ENCODE measurements at regions not wholly inside any gene's neighbourhood (a gene's known extent, or its start where the extent isn't known, plus 50 kb on each side); places are given as distances from the start of the nearest gene placed in this dataset.
A peak's percentile ranks its signal among the peaks of the same experiment; 100 is the strongest.

DNA sequence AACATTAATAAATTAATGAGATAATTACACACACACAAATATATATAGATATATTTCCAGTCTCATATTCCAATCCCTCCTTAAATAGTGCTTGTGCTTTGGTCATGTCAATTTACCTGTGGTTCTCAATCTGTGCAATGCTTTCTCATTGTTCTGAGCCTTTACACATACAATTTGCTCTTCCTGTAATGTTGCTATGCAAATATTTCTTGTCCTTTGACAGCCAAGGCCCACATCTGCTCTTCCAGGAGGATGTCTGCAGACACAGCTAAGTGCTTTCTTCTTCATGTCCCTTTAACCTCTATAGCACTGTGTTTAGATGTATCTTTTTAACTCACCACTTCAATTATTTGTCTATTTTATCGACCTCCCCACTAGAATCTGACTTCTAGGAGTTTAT is 67.3 kb upstream of the RAPGEF2 start:
- no peak for DNase-seq (ENCODE audit: low read depth, low spot score)

GRCh38 chr4:159038536-159038935 is 64.3 kb upstream of the RAPGEF2 start:
- no peak for DNase-seq (ENCODE audit: low read depth, low spot score)

DNA sequence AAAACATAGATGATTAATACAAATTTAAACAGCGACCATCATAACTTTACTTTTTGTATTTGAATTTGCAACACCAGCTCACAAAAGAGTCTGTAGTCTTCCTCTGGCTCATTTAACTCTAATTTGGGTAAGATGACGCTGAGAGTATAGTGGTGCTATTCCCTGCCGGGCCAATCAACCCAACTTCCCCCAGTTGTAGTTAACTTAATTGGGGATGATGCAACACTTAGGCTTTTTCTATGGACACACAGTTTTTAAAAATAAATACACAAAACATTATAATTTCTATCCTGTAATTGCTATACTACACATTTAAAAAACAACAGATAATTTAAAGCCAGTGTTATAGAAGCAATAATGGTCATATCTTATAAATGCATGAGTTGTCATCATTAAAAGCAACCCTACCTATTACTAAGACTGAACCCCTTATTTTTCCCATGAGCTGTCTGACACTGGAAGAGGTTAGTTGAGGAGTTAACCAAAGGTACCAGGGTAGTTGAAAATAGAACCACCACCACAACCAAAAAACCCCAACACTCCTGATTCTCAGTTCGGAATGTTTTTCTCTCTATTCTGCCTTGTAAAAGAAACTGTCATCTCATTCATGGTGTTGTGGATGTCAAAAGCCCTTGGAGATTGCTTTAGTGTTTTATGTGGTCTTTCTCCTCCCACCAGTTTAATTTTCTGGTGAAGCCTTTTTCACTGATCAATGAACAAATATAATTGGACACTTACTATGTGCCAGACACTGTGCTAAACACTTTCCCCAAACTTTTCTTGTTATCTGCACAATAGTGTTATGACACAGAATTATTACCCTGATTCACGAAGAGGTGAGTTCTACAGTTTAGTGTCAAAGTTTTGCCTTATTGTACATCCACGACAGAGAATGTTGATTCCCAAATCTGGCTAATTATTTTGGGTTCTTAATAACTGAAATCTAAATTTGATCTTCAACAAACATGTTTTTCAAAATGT is 61.5 kb upstream of the RAPGEF2 start:
- DNase-seq (ENCODE audit: low read depth, low spot score): no peak

DNA sequence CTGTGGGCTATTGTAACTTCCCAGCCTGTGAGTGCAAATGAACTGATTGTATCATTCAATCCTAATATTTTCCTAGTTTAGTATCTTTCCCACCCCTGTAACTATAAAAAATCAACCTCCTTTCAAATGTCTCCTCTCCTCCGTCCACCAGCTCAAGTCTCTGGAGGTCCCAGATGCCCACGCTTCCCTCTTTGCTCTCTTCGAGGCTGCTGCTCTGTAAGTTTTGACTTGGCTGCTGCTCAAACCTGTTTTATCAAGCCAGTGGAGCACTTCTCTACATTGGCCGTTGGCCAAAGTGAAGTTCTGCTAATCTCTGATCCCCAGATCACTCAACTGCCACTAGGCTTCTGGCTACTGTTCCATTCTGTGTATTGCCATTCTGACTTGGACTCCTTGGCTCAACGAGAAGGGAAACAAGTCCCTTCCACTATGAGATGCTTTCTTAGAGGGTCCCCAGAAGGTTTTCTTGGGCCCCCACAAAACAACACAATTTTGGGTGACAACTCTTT is 60.7 kb upstream of the RAPGEF2 start:
- DNase-seq (ENCODE audit: low read depth, low spot score): no peak

GRCh38 chr4:159042868-159043267 is 60.0 kb upstream of the RAPGEF2 start:
- DNase-seq (ENCODE audit: low read depth, low spot score): no peak

DNA sequence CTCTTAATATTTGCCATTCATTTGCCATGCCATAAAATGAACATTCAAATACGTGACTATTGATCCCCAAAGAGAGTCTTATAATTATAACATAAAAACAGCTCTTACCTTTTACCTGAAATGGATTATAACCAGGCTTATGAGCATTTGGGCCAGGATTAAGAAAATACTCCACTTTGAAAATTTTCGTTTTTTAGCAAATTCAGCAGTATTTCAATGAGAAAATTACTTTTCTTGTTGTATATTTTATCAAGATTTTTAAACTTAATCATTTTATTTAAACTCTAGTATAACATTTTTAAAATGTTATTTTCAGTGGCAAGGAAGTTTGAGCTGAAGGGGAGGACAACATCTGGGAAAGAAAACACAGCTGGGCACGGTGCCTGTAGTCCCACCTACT is 59.0 kb upstream of the RAPGEF2 start:
- DNase-seq (ENCODE audit: low read depth, low spot score): no peak

GRCh38 chr4:159045321-159045720 is 57.6 kb upstream of the RAPGEF2 start:
- no peak for DNase-seq (ENCODE audit: low read depth, low spot score)

DNA sequence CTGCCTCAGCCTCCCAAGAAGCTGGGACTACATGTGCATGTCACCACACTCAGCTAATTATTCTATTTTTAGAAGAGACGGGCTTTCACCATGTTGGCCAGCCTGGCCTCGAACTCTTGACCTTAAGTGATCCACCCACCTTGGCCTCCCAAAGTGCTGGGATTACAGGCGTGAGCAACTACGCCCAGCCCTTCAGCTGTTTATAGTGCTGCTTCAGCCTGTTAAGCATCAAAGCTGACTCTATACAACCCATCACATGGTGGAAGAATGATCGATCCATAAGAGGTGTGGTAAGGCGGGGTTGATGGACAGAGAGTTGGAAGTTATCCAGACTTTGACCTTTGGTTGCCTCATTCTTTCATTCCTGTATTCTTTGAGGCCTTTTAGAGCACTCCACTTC is 56.2 kb upstream of the RAPGEF2 start:
- DNase-seq (ENCODE audit: low read depth, low spot score): no peak

GRCh38 chr4:159047478-159048165 is 55.3 kb upstream of the RAPGEF2 start:
- DNase-seq (ENCODE audit: low read depth, low spot score): peak; percentile 40

- peak; percentile 93 for DNase-seq (ENCODE audit: low read depth, low spot score)
These were observed 54.6 kb upstream of the RAPGEF2 start for GRCh38 chr4:159048166-159048886.

DNA sequence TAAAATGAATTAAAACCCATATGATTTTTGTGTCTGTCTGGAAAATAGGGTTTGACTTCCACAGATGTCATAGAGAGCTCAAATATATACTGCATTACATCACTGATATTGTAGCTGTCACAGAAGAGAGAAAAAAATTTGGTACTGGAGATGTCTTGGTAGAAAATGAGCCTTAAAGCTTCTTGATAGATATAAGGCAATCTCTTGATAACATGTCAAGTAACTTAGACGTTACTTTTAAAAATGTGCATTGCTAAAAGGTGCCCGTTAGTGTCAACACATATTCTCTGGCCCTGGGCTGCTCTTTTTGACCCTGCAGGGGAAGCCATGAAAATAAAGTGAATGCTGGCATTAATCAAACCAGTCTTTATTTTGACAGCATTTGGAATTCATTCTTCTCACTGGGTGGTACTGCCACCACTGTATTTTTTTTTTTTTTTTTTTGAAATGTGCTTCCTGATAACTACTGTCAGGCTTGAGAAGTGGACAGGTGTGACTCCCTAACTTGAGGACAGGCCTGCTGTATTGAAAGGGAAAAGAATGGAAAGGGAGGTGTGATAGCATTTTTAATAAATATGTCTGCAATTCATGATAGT is 53.0 kb upstream of the RAPGEF2 start:
- DNase-seq (ENCODE audit: low read depth, low spot score): no peak

DNA sequence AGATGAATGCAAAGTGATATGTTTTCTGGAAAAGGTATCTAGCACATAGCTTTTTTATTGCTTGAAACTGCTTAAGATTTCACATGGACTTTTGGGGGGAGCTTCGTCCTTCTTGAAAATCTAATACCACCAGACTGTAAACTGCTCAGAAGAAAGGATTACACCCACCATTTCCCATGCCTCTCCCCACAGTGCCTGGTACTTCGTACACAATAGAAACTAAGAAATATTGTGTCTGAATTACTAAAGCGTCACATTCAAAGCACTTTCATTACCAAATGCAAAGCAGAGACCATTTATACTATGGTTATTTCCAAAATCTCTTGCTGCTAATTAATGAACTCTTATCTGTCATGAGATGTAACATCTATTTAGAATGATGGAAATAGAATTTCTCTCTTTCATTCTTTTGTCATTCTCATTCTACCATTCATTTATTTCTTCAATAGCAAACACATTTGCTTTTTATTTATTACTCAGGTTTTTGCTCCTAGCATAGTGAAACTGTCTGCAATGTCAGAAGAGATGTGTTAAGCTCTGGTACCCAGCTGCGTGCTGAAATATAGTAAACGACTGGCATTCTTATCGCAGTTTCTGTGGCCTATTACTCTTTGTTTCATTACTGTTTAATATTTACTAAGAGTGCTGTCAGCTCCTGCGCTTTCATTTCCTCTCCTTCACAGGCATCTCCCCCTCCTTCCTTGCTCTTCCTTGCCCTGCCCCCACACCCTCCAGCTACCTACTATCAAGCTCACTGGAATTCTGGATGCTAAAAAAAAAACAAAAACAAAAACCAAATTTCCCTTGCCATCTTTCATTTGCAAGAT is 51.4 kb upstream of the RAPGEF2 start:
- no peak for DNase-seq (ENCODE audit: low read depth, low spot score)

DNA sequence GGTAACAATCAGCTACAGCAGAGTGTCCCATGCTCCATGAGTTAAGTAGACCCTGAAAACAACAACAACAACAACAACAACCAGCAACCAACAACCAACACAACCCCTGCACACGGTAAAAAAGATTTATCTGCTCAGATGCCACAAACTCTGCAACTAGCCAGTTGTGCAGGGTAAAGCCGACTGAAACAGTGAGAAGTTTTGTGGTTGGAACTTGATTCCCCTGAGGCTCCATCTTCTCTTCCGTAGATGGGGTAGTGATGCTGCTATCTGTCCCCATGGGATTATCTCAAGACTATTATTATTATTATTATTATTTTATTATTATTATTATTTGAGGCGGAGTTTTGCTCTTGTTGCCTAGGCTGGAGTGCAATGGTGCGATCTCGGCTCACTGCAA is 50.6 kb upstream of the RAPGEF2 start:
- no peak for DNase-seq (ENCODE audit: low read depth, low spot score)
